Naive thymus-derived CD4-positive, alpha-beta T cell (primary cell): ENCODE measurements at regions not wholly inside any gene's neighbourhood (a gene's known extent, or its start where the extent isn't known, plus 50 kb on each side); places are given as distances from the start of the nearest gene placed in this dataset.

Experiments
- ATAC-seq: fragments of 150-1000 bp; cut with Tn5 transposase; 2 replicates; pipeline ENCODE4 v1.10.0; 2021; ENCODE audit warnings: mild to moderate bottlenecking, moderate library complexity
- CTCF ChIA-PET: fragments of 350-600 bp; sonication (Branson Sonifier 250); formaldehyde crosslinking; loops from one replicate; lab custom pipeline; 2021; ENCODE audit warnings: antibody characterized with exemption; lab: Charles Lee
- POLR2A ChIA-PET: fragments of 350-600 bp; sonication (Branson Sonifier 250); formaldehyde crosslinking; loops from one replicate; lab custom pipeline; 2021; ENCODE audit warnings: antibody characterized with exemption, inconsistent platforms; lab: Charles Lee
- DNase-seq, 9 donors: peaks; one replicate each; pipeline versions ENCODE4 v3.0.0 to v3.0.0-alpha.2; 2020 to 2022; ENCODE audit warnings: mixed read lengths in 1 of 9
- H3K27ac ChIP-seq: one replicate; pipeline ENCODE4 v1.7.0; 2013; ENCODE audit warnings: mild to moderate bottlenecking, low read depth, low read length, moderate library complexity
- H3K27me3 ChIP-seq, 2 donors: one replicate each; pipeline ENCODE4 v1.7.0; 2013; ENCODE audit warnings: low read length in 2 of 2, mild to moderate bottlenecking in 2 of 2, moderate library complexity in 2 of 2; ENCODE audit not compliant: control insufficient read depth in 2 of 2, insufficient read depth in 2 of 2
- H3K36me3 ChIP-seq, 3 experiments: 1 replicate in 2 of 3; 2 replicates in 1 of 3; pipeline ENCODE4 v1.7.0; 2013; ENCODE audit warnings: low read length in 3 of 3, mild to moderate bottlenecking in 3 of 3, moderate library complexity in 1 of 3; ENCODE audit not compliant: insufficient read depth in 3 of 3, control insufficient read depth in 2 of 3
- H3K4me1 ChIP-seq, 2 donors: one replicate each; pipeline ENCODE4 v1.7.0; 2013; ENCODE audit warnings: low read length in 2 of 2, mild to moderate bottlenecking in 2 of 2, moderate library complexity in 1 of 2; ENCODE audit not compliant: control insufficient read depth in 2 of 2, insufficient read depth in 2 of 2
- H3K4me3 ChIP-seq: 2 replicates; pipeline ENCODE4 v1.7.0; 2013; ENCODE audit warnings: mild to moderate bottlenecking, low read length
- H3K9me3 ChIP-seq, 3 experiments: 1 replicate in 2 of 3; 2 replicates in 1 of 3; pipeline ENCODE4 v1.7.0; 2013; ENCODE audit warnings: low read length in 3 of 3; ENCODE audit not compliant: control insufficient read depth in 2 of 3
- H3K27ac Mint-ChIP-seq, 9 donors: one replicate each; pipeline ENCODE4 v1.8.0; 2020 to 2022; ENCODE audit warnings: mixed read lengths in 9 of 9, mild to moderate bottlenecking in 8 of 9, moderate library complexity in 5 of 9, inconsistent platforms in 2 of 9
- H3K27me3 Mint-ChIP-seq, 5 donors: one replicate each; pipeline ENCODE4 v1.8.0; 2021 to 2022; ENCODE audit warnings: mixed read lengths in 5 of 5, mild to moderate bottlenecking in 1 of 5
- H3K36me3 Mint-ChIP-seq, 5 donors: one replicate each; pipeline ENCODE4 v1.8.0; 2020 to 2022; ENCODE audit warnings: mixed read lengths in 5 of 5, mild to moderate bottlenecking in 3 of 5, inconsistent platforms in 1 of 5
- H3K4me1 Mint-ChIP-seq, 7 donors: one replicate each; pipeline ENCODE4 v1.8.0; 2020 to 2022; ENCODE audit warnings: mixed read lengths in 7 of 7, mild to moderate bottlenecking in 3 of 7, inconsistent platforms in 1 of 7
- H3K4me3 Mint-ChIP-seq, 10 donors: one replicate each; pipeline ENCODE4 v1.8.0; 2020 to 2022; ENCODE audit warnings: mild to moderate bottlenecking in 10 of 10, mixed read lengths in 10 of 10, moderate library complexity in 6 of 10, inconsistent platforms in 2 of 10
- H3K9me3 Mint-ChIP-seq, 11 donors: one replicate each; pipeline ENCODE4 v1.8.0; 2020 to 2022; ENCODE audit warnings: mixed read lengths in 11 of 11, mild to moderate bottlenecking in 4 of 11, inconsistent platforms in 1 of 11, moderate library complexity in 1 of 11
- intact Hi-C, 2 donors: fragments of 100-400 bp; cut with micrococcal nuclease; formaldehyde crosslinking; loops; one replicate each; pipeline ENCODE4 v1.15.1; 2023

- Histone ChIP-seq H3K4me3 (no peak overlapping the region), H3K4me1 (no peaks in the 10 kb centered on the region), H3K27me3 (no peaks in the 10 kb centered on the region), H3K9me3 (no peaks in the 10 kb centered on the region), H3K36me3 (no peaks in the 10 kb centered on the region), H3K27ac (no peak overlapping the region)
- no peaks in the 10 kb centered on the region for H3K36me3 Mint-ChIP-seq
- DNase-seq (peak in 2 of 9 donors; percentile 3 to 13), ATAC-seq (no peak)
- ChIA-PET POLR2A (no interaction called here), CTCF (no interaction called here)
- no peak overlapping the region for H3K4me3 Mint-ChIP-seq
- H3K27me3 Mint-ChIP-seq, result peaks cover 0 to 6% (median 0%) of the 10 kb centered on the region in 5 donors
- peaks cover 0 to 4% (median 0%) of the 10 kb centered on the region in 11 donors for H3K9me3 Mint-ChIP-seq
- H3K4me1 Mint-ChIP-seq, result no peaks in the 10 kb centered on the region
- intact Hi-C loops, result no loop called here
- H3K27ac Mint-ChIP-seq, result no peak overlapping the region
These were observed 317.2 kb downstream of the TMEM121 start for GRCh38 chr14:105843444-105844046.

GRCh38 chr14:105844047-105844630 is 317.8 kb downstream of the TMEM121 start:
- Mint-ChIP-seq H3K27me3 (peaks cover 0 to 6% (median 0%) of the 10 kb centered on the region in 5 donors), H3K4me1 (no peaks in the 10 kb centered on the region), H3K27ac (no peak overlapping the region), H3K4me3 (no peak overlapping the region), H3K9me3 (peaks cover 0 to 4% (median 0%) of the 10 kb centered on the region in 11 donors), H3K36me3 (no peaks in the 10 kb centered on the region)
- Histone ChIP-seq H3K4me3 (no peak overlapping the region), H3K36me3 (no peaks in the 10 kb centered on the region), H3K9me3 (no peaks in the 10 kb centered on the region), H3K27me3 (no peaks in the 10 kb centered on the region), H3K27ac (no peak overlapping the region), H3K4me1 (no peaks in the 10 kb centered on the region)
- no peak for DNase-seq
- no peak for ATAC-seq
- CTCF ChIA-PET, result no interaction called here
- POLR2A ChIA-PET, result no interaction called here
- intact Hi-C loops, result no loop called here

GRCh38 chr14:105844810-105845724 is 318.7 kb downstream of the TMEM121 start:
- no peak overlapping the region for H3K4me3 ChIP-seq
- POLR2A ChIA-PET, result no interaction called here
- no peak overlapping the region for H3K27ac Mint-ChIP-seq
- no peaks in the 10 kb centered on the region for H3K36me3 Mint-ChIP-seq
- H3K4me1 Mint-ChIP-seq, result no peaks in the 10 kb centered on the region
- peaks cover 0 to 6% (median 0%) of the 10 kb centered on the region in 5 donors for H3K27me3 Mint-ChIP-seq
- no peaks in the 10 kb centered on the region for H3K27me3 ChIP-seq
- intact Hi-C loops, result no loop called here
- no peaks in the 10 kb centered on the region for H3K36me3 ChIP-seq
- no peaks in the 10 kb centered on the region for H3K4me1 ChIP-seq
- H3K4me3 Mint-ChIP-seq, result no peak overlapping the region
- H3K9me3 Mint-ChIP-seq, result peaks cover 0 to 4% (median 0%) of the 10 kb centered on the region in 11 donors
- H3K27ac ChIP-seq, result no peak overlapping the region
- CTCF ChIA-PET, result no interaction called here
- DNase-seq, result peak in 1 of 9 donors; percentile 15
- no peaks in the 10 kb centered on the region for H3K9me3 ChIP-seq
- ATAC-seq, result no peak

- H3K9me3 ChIP-seq, result no peaks in the 10 kb centered on the region
- H3K27ac ChIP-seq, result no peak overlapping the region
- Mint-ChIP-seq H3K27me3 (peaks cover 0 to 6% (median 0%) of the 10 kb centered on the region in 5 donors), H3K4me1 (no peaks in the 10 kb centered on the region), H3K36me3 (no peaks in the 10 kb centered on the region), H3K27ac (no peak overlapping the region), H3K9me3 (peaks cover 0 to 4% (median 0%) of the 10 kb centered on the region in 11 donors), H3K4me3 (no peak overlapping the region)
- DNase-seq, result no peak
- ATAC-seq, result no peak
- no peaks in the 10 kb centered on the region for H3K4me1 ChIP-seq
- intact Hi-C loops, result no loop called here
- ChIA-PET CTCF (no interaction called here), POLR2A (no interaction called here)
- no peak overlapping the region for H3K4me3 ChIP-seq
- no peaks in the 10 kb centered on the region for H3K36me3 ChIP-seq
- no peaks in the 10 kb centered on the region for H3K27me3 ChIP-seq
These were observed 319.4 kb downstream of the TMEM121 start for GRCh38 chr14:105845725-105846309.

GRCh38 chr14:105846312-105846711 is 319.9 kb downstream of the TMEM121 start:
- ChIA-PET CTCF (no interaction called here), POLR2A (interaction anchor here (0.6 kb wide), 1 partner anchor 1346 kb away, joined by 4 read pairs; no protein-coding TSS in a partner anchor)
- no peaks in the 10 kb centered on the region for H3K4me1 ChIP-seq
- Mint-ChIP-seq H3K9me3 (peaks cover 0 to 4% (median 0%) of the 10 kb centered on the region in 11 donors), H3K27ac (no peak overlapping the region), H3K27me3 (peaks cover 0 to 6% (median 0%) of the 10 kb centered on the region in 5 donors), H3K4me3 (no peak overlapping the region), H3K36me3 (no peaks in the 10 kb centered on the region), H3K4me1 (no peaks in the 10 kb centered on the region)
- no peaks in the 10 kb centered on the region for H3K27me3 ChIP-seq
- no peak for DNase-seq
- no peaks in the 10 kb centered on the region for H3K9me3 ChIP-seq
- H3K27ac ChIP-seq, result no peak overlapping the region
- no peak for ATAC-seq
- intact Hi-C loops, result no loop called here
- no peak overlapping the region for H3K4me3 ChIP-seq
- H3K36me3 ChIP-seq, result no peaks in the 10 kb centered on the region

- ChIA-PET CTCF (interaction anchor here (0.6 kb wide), 1 partner anchor 28 kb away, joined by 3 read pairs; no protein-coding TSS in a partner anchor), POLR2A (no interaction called here)
- Mint-ChIP-seq H3K4me1 (no peaks in the 10 kb centered on the region), H3K9me3 (peaks cover 0 to 4% (median 0%) of the 10 kb centered on the region in 11 donors), H3K36me3 (no peaks in the 10 kb centered on the region), H3K27ac (no peak overlapping the region), H3K4me3 (no peak overlapping the region), H3K27me3 (peaks cover 0 to 6% (median 0%) of the 10 kb centered on the region in 5 donors)
- no peak overlapping the region for H3K4me3 ChIP-seq
- no peaks in the 10 kb centered on the region for H3K27me3 ChIP-seq
- H3K9me3 ChIP-seq, result no peaks in the 10 kb centered on the region
- intact Hi-C loops, result no loop called here
- H3K4me1 ChIP-seq, result no peaks in the 10 kb centered on the region
- no peaks in the 10 kb centered on the region for H3K36me3 ChIP-seq
- DNase-seq, result peak in 1 of 9 donors; percentile 12
- H3K27ac ChIP-seq, result no peak overlapping the region
- no peak for ATAC-seq
These were observed 321.0 kb downstream of the TMEM121 start for GRCh38 chr14:105847400-105847799.
